ENCODE measurements at regions not wholly inside any gene's neighbourhood (a gene's known extent, or its start where the extent isn't known, plus 50 kb on each side); places are given as distances from the start of the nearest gene placed in this dataset.
A peak's percentile ranks its signal among the peaks of the same experiment; 100 is the strongest.
"Not testable (repeated sequence)": the region's sequence is repeated elsewhere in the genome, so short reads cannot be mapped to it uniquely, and the experiment has no call there.

- Mint-ChIP-seq H3K4me3 (no peak overlapping the region), H3K9me3 (peaks cover 7% of the 10 kb centered on the region), H3K36me3 (ENCODE audit: low read depth) (peaks cover 5% of the 10 kb centered on the region), H3K4me1 (peaks cover 44% of the 10 kb centered on the region), H3K27me3 (no peaks in the 10 kb centered on the region), H3K27ac (no peak overlapping the region)
- CTCF ChIA-PET = interaction anchor here (0.6 kb wide), 1 partner anchor 61 kb away, joined by 3 read pairs; no protein-coding TSS in a partner anchor
- POLR2A ChIA-PET = no interaction called here
- DNase-seq = no peak
Observed at GRCh38 chr10:3665316-3665908, 119.6 kb downstream of the KLF6 start.

GRCh38 chr10:3662775-3663174, 122.2 kb downstream of the KLF6 start:
- peaks cover 7% of the 10 kb centered on the region for H3K9me3 Mint-ChIP-seq
- no peak overlapping the region for H3K4me3 Mint-ChIP-seq
- H3K36me3 Mint-ChIP-seq (ENCODE audit: low read depth) = peaks cover 3% of the 10 kb centered on the region
- no peak for DNase-seq
- ChIA-PET CTCF (no interaction called here), POLR2A (no interaction called here)
- H3K27me3 Mint-ChIP-seq = no peaks in the 10 kb centered on the region
- H3K4me1 Mint-ChIP-seq = peaks cover 19% of the 10 kb centered on the region
- H3K27ac Mint-ChIP-seq = peak overlapping the region; percentile 27

DNA sequence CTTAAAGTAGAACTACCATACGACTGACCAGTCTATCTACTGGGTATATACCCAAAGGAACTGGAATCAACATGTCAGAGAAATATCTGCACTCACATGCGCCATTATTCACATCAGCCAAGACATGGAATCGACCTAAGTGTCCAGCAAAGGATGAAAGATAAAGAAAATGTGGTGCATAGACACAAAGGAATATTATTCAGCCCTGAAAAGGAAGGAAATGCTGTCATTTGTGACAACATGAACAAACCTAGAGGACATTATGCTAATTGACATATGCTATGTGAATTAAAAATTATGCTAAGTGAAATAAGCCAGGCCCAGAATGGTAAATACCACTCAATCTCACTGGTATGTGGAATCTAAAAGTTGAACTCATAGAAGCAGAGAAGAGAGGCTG, 123.7 kb downstream of the KLF6 start:
- peaks cover 3% of the 10 kb centered on the region for H3K36me3 Mint-ChIP-seq (ENCODE audit: low read depth)
- H3K27ac Mint-ChIP-seq = no peak overlapping the region
- ChIA-PET POLR2A (no interaction called here), CTCF (interaction anchor here (1.6 kb wide), 1 partner anchor 9 kb away, joined by 4 read pairs; no protein-coding TSS in a partner anchor)
- H3K4me1 Mint-ChIP-seq = peaks cover 5% of the 10 kb centered on the region
- H3K9me3 Mint-ChIP-seq = peaks cover 7% of the 10 kb centered on the region
- no peak for DNase-seq
- H3K4me3 Mint-ChIP-seq = no peak overlapping the region
- H3K27me3 Mint-ChIP-seq = no peaks in the 10 kb centered on the region

DNA sequence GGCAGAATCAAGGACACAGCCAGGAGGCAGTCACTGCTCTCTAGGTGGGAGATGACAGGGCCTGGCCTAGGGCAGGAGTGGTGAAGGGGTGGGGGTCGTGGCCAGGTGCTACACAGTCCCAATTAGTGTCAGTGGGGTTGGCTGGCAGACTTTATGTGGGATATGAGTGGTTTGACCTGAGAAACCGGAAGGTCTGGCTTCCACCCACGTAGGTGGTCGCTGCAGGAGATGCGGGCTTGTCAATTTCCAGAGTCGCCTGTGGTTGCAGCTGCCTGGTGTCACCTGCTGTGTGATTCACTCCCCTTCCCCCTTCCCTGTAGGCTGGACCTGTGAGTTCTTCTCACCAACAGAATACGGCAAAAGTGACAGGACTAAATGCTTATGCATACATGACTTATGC, 124.3 kb downstream of the KLF6 start:
- Mint-ChIP-seq H3K4me3 (no peak overlapping the region), H3K27me3 (no peaks in the 10 kb centered on the region), H3K36me3 (ENCODE audit: low read depth) (peaks cover 3% of the 10 kb centered on the region), H3K27ac (no peak overlapping the region), H3K9me3 (peaks cover 7% of the 10 kb centered on the region), H3K4me1 (peaks cover 7% of the 10 kb centered on the region)
- no peak for DNase-seq
- ChIA-PET POLR2A (no interaction called here), CTCF (interaction anchor here (1.6 kb wide), 1 partner anchor 9 kb away, joined by 4 read pairs; no protein-coding TSS in a partner anchor)

- Mint-ChIP-seq H3K9me3 (peaks cover 7% of the 10 kb centered on the region), H3K27ac (no peak overlapping the region), H3K4me1 (peaks cover 18% of the 10 kb centered on the region), H3K36me3 (ENCODE audit: low read depth) (peaks cover 3% of the 10 kb centered on the region), H3K4me3 (no peak overlapping the region), H3K27me3 (no peaks in the 10 kb centered on the region)
- ChIA-PET CTCF (interaction anchor here (1.2 to 1.6 kb wide), 2 partner anchors 7 to 36 kb away, joined by 3 to 4 read pairs; no protein-coding TSS in a partner anchor), POLR2A (no interaction called here)
- DNase-seq = no peak
Observed at GRCh38 chr10:3659203-3659917, 125.6 kb downstream of the KLF6 start.

DNA sequence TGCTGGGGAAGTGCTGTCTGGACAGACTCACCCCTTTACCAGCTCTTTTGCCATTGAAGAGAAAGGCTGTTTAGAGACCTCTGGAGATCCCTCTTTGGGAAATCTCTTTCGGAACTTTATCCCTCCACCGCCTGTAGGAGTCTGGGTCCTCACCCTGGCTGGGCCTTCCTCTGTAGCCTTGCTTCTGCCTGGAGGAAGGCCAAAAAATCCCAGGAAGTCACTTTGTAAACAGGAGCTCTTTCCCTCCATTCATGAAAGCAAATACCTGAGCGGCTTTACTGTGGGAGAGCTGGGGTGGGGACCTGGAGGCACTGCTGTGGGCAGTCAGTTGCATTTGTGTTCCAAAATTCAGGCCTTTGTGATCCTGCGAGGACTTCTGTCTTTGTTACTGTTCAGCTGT, 126.2 kb downstream of the KLF6 start:
- peaks cover 3% of the 10 kb centered on the region for H3K36me3 Mint-ChIP-seq (ENCODE audit: low read depth)
- peaks cover 7% of the 10 kb centered on the region for H3K9me3 Mint-ChIP-seq
- DNase-seq = no peak
- peaks cover 19% of the 10 kb centered on the region for H3K4me1 Mint-ChIP-seq
- H3K27ac Mint-ChIP-seq = no peak overlapping the region
- POLR2A ChIA-PET = no interaction called here
- CTCF ChIA-PET = interaction anchor here (1.2 kb wide), 1 partner anchor 36 kb away, joined by 3 read pairs; no protein-coding TSS in a partner anchor
- no peak overlapping the region for H3K4me3 Mint-ChIP-seq
- no peaks in the 10 kb centered on the region for H3K27me3 Mint-ChIP-seq

DNA sequence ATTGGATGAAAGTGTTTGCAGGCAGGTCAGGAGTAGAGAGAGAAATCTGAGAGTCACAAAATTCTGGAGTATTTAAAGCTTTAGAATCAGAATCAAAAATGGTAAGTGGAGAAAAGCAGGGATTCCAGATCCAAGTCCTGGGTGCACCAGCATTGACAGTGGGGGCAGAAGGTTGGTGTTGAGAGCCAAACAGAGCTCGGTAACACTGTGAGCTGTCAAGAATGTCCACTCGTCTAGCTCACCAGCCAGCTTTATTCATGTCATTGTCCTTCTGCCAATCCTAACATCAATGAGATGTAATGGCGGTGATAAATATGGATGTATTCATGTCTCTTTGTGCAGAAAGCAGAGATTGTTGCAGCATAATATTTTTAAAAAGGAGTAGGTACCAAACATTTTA, 128.8 kb downstream of the KLF6 start:
- Mint-ChIP-seq H3K4me3 (no peak overlapping the region), H3K27ac (no peak overlapping the region), H3K9me3 (peaks cover 4% of the 10 kb centered on the region), H3K27me3 (peaks cover 4% of the 10 kb centered on the region), H3K4me1 (peaks cover 27% of the 10 kb centered on the region), H3K36me3 (ENCODE audit: low read depth) (peaks cover 3% of the 10 kb centered on the region)
- DNase-seq = no peak
- POLR2A ChIA-PET = no interaction called here
- CTCF ChIA-PET = interaction anchor here (1.1 kb wide), 1 partner anchor 28 kb away, joined by 4 read pairs; no protein-coding TSS in a partner anchor

- Mint-ChIP-seq H3K27me3 (peaks cover 6% of the 10 kb centered on the region), H3K27ac (peak overlapping the region; percentile 58), H3K36me3 (ENCODE audit: low read depth) (peaks cover 3% of the 10 kb centered on the region), H3K4me3 (no peak overlapping the region), H3K4me1 (peaks cover 27% of the 10 kb centered on the region), H3K9me3 (no peaks in the 10 kb centered on the region)
- DNase-seq = peak; percentile 26
- POLR2A ChIA-PET = no interaction called here
- CTCF ChIA-PET = interaction anchor here (1.1 kb wide), 1 partner anchor 28 kb away, joined by 4 read pairs; no protein-coding TSS in a partner anchor
Observed at GRCh38 chr10:3655528-3655927, 129.5 kb downstream of the KLF6 start.

DNA sequence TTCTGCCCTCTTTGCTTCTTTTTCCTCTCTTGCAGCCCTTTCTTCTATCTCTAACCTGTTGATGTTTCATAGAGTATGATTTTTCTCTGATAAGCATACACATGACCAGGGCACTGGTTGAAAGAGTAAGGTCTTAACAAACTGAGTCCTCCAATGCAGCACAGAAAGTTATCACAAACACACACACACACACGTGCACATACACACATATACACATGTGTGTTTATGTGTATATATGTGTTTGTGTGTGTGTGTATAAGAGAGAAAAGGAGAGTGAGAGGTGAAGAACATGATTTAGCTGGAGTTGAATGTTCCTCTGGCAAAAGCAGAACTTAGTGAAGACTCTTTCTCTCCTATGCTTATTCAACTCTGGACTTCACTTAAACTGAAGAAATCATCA, 130.0 kb downstream of the KLF6 start:
- CTCF ChIA-PET = no interaction called here
- no peak for DNase-seq
- Mint-ChIP-seq H3K4me1 (peaks cover 27% of the 10 kb centered on the region), H3K9me3 (no peaks in the 10 kb centered on the region), H3K36me3 (ENCODE audit: low read depth) (no peaks in the 10 kb centered on the region), H3K27ac (peak overlapping the region; percentile 58), H3K27me3 (peaks cover 12% of the 10 kb centered on the region), H3K4me3 (no peak overlapping the region)
- POLR2A ChIA-PET = no interaction called here

DNA sequence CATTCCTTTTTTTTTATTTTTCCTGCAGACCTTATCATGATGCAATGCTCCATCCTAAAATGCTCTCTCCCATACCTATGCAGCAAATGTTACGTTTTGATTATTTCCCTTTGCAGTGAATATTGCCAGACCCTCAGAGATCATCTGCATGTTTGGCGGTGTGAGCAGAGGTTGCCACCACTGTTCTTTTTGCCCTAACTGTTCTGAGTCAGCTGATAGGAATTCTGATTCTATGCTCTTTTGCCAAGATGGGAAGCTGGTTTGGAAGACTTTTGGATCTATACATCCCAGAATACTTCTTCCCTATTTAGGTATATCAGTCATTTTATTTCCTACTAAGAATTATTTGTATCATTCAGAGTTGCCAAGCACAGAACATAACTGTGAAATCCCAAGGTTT, 130.5 kb downstream of the KLF6 start:
- H3K27ac Mint-ChIP-seq = no peak overlapping the region
- no peak for DNase-seq
- H3K4me3 Mint-ChIP-seq = no peak overlapping the region
- no peaks in the 10 kb centered on the region for H3K36me3 Mint-ChIP-seq (ENCODE audit: low read depth)
- peaks cover 14% of the 10 kb centered on the region for H3K27me3 Mint-ChIP-seq
- peaks cover 27% of the 10 kb centered on the region for H3K4me1 Mint-ChIP-seq
- ChIA-PET POLR2A (no interaction called here), CTCF (no interaction called here)
- no peaks in the 10 kb centered on the region for H3K9me3 Mint-ChIP-seq

- not testable (repeated sequence) for H3K27ac Mint-ChIP-seq
Observed at GRCh38 chr10:3653303-3653702, 131.7 kb downstream of the KLF6 start.

GRCh38 chr10:3652886-3653285, 132.1 kb downstream of the KLF6 start:
- no peak overlapping the region for H3K27ac Mint-ChIP-seq
- CTCF ChIA-PET = interaction anchor here (1.4 kb wide), 1 partner anchor 7 kb away, joined by 4 read pairs; no protein-coding TSS in a partner anchor
- H3K36me3 Mint-ChIP-seq (ENCODE audit: low read depth) = no peaks in the 10 kb centered on the region
- DNase-seq = peak; percentile 21
- no peaks in the 10 kb centered on the region for H3K9me3 Mint-ChIP-seq
- POLR2A ChIA-PET = no interaction called here
- peaks cover 18% of the 10 kb centered on the region for H3K27me3 Mint-ChIP-seq
- H3K4me1 Mint-ChIP-seq = peaks cover 27% of the 10 kb centered on the region
- H3K4me3 Mint-ChIP-seq = peak overlapping the region; percentile 24

More at GRCh38 chr10:3653303-3653702, 131.7 kb downstream of the KLF6 start:
- DNase-seq; H3K36me3 Mint-ChIP-seq (ENCODE audit: low read depth); POLR2A ChIA-PET; H3K9me3 Mint-ChIP-seq: not testable (repeated sequence)
- CTCF ChIA-PET = interaction anchor here (0.7 kb wide), 1 partner anchor 1078 kb away, joined by 3 read pairs; no protein-coding TSS in a partner anchor
- H3K4me3 Mint-ChIP-seq = peak overlapping the region; percentile 24
- peaks cover 27% of the 10 kb centered on the region for H3K4me1 Mint-ChIP-seq
- H3K27me3 Mint-ChIP-seq = peaks cover 18% of the 10 kb centered on the region

GRCh38 chr10:3651969-3652653, 132.9 kb downstream of the KLF6 start:
- Mint-ChIP-seq H3K27me3 (peaks cover 18% of the 10 kb centered on the region), H3K27ac (no peak overlapping the region), H3K9me3 (no peaks in the 10 kb centered on the region), H3K4me1 (peaks cover 27% of the 10 kb centered on the region), H3K36me3 (ENCODE audit: low read depth) (no peaks in the 10 kb centered on the region), H3K4me3 (no peak overlapping the region)
- POLR2A ChIA-PET = no interaction called here
- DNase-seq = no peak
- CTCF ChIA-PET = interaction anchor here (1.4 kb wide), 1 partner anchor 8 kb away, joined by 4 read pairs; no protein-coding TSS in a partner anchor
